HG02798 (cell line): ENCODE measurements at regions not wholly inside any gene's neighbourhood (a gene's known extent, or its start where the extent isn't known, plus 50 kb on each side); places are given as distances from the start of the nearest gene placed in this dataset.
A peak's percentile ranks its signal among the peaks of the same experiment; 100 is the strongest.
"Not testable (repeated sequence)": the region's sequence is repeated elsewhere in the genome, so short reads cannot be mapped to it uniquely, and the experiment has no call there.

ENCODE experiments used
- ATAC-seq: cut with Tn5 transposase; IDR thresholded peaks from one replicate; pipeline ENCODE4 v1.9.1; 2021; ENCODE audit warnings: mild to moderate bottlenecking; ENCODE audit not compliant: unreplicated experiment, poor library complexity

DNA sequence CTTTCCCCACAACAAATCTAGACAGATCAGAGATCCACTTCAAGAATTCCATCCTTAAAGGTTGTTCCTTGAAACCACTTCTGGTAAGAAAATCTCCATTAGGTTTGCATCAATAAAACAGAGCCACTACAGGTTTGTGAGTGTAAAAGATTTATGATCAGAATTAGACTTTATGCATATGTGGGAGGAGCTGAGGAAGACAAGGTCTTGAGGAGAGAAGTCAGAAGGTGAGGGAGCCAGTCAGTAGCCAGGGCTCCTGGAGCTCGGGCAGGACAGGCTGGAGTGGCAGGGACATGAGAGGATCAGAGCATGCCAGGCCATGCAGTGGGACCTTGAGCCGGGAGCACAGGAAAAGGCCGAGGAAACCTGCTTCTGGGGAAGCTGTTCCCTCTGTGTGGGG, 240.0 kb upstream of the PRSS1 start:
- ATAC-seq, result not testable (repeated sequence)

DNA sequence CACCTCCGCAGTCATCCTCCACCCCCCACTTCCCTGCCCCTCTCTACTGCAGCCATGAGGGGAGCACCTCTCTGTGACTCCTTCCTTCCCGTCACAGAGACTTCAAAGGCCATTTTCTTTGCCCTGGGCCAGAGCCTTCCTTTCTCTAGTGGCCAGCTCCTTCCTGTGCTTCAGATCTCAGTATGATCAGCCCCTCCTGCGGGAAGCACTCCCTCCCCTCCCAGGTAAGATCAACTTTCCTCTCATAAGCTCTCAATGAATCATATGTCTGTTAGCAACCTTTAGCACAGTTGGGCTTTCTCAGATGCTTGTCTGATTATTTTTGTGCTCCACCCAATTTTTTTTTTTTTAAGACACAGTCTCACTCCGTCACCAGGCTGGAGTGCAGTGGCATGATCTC, 241.0 kb upstream of the PRSS1 start:
- ATAC-seq, result no peak

DNA sequence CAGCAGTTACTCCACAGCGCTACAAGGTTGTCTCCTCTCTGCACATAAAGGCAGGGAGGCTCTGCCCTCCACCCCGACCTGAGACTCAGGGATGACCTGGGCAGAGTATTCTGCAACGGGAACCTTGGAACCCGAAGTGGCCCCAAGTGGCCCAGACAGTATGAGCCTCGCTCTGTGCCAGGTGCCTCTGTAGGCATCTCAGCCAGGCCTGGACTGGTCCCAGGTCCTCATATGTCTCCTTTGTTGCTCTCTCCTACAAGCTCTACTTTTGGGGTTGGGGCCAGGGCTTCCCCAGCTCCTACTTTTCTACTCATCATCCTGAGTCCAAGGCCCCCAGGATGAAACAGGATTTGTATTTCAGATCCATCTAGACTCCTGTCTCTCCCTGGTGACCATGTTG, 241.5 kb upstream of the PRSS1 start:
- no peak for ATAC-seq

DNA sequence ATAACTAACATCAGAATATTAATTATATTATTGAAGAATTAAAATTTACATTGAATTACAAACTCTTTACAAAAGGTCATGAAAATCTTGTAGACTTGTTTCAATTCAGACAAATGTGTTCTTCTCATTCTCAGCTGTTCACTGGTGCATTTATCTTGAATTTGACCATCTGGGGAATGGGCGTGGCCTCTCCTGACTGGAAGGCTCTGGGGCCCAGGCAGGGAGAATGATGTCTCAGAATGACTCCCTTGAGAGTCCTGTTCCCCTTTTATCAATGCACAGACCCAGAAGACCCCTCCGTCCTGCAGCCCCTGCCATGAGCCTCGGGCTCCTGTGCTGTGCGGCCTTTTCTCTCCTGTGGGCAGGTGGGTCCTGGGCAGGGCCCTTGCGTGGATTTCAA, 242.2 kb upstream of the PRSS1 start:
- ATAC-seq, result not testable (repeated sequence)

DNA sequence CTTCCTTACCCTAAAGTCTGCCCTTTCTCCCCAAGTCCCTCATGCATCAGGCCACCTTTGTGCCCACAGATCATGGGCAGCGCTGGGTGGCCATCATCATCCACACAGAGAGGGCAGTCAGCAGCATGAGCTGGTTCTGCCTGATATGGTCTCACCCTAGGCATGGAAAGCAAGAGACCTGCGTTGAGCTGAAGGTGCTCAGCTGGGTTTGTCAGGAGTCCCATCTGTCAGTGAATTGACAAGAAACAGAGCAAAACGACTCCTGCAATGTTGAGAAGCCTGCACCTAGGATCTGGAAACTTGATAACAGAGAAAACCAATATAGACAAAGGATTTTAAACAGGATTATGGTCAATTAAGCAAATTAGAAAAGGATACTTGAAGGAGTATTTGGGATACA, 242.7 kb upstream of the PRSS1 start:
- no peak for ATAC-seq

DNA sequence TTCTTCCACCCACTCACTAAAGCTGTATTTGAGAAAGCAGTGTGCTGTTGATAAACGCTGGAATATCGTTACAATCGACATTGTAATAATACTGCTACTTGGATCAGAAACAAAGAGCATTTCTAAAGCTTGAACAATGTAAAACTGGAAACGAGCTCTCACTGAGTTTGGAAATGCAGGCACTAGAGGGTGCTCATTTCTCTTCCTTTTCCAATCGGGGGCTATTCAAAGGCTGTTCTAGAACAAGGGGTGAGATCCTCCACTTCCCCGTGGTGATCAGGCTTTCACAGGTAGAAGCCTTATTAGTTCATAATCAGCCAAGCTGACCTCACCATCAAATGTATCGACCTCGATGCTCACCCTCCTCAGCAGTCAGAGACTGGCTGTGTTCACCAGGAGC, 245.3 kb upstream of the PRSS1 start:
- ATAC-seq, result not testable (repeated sequence)

DNA sequence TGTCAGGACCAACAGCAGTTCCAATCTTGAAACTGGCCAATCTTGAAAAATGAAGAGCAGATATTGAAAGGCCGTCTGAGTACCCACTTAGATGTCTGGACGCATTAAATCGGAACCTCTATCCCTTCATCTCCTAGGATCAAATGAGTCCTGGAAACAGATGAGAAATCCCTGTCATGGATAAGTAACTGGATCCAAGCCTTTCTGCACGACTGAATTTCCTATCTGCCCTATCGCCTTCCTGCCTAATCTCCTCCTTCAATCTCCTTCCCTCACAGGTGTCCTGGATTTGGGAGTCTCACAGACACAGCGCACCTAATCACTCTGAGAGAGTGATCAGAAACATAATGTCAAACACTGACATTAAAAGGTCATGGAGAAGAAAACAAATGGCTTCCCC, 245.2 kb upstream of the PRSS58 start:
- ATAC-seq, result no peak

DNA sequence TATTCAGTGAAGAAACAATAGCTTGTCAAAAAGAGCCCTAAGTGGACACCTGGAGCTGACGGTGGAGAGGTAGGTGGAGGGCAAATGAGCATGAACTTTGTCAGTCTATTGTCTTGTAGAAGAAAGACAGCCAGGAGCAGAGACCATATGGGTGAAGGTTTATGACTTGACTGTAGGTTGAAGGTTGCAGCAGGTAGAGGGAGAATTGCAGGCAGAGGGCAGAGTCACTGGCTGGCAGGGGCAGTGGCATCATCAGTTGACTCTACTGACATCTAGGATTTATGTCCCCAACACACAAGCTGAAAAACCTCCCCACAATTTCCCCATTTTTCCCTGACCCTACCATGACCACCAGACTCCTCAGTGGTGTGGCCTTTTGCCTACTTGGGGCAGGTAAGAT, 243.6 kb upstream of the PRSS58 start:
- no peak for ATAC-seq

DNA sequence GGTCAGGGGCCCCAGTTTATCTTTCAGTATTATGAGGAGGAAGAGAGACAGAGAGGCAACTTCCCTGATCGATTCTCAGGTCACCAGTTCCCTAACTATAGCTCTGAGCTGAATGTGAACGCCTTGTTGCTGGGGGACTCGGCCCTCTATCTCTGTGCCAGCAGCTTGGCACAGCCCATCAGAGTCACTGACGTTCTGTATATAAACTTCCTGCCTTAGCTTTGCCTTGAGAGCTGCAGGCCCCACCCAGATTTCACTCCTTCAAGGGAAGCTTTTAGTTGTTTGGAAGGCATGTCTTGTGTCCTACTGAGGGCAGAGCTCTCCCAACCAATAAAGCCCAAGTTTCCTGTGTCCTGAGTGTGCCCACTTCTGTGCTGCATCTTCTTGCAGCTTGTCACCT, 242.5 kb upstream of the PRSS58 start:
- no peak for ATAC-seq

DNA sequence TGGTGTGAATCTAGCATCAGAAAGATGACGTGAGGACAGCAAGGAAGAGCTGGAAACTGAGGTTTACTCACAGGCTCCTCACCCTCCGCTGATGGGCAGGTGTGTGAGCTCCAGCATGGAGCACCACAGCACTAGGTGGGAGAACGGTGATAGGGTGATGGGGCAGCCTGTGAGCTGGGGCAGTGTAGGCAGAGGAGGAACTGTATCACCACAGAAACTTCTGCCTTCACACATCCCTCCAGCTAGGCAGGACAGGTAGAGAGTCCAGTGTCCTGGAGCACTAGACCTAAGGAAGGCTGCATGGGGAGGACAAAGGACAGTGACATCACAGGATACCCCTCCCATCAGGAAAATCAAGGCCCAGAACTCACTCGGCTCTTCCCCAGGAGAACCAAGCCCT, 241.8 kb upstream of the PRSS58 start:
- no peak for ATAC-seq

DNA sequence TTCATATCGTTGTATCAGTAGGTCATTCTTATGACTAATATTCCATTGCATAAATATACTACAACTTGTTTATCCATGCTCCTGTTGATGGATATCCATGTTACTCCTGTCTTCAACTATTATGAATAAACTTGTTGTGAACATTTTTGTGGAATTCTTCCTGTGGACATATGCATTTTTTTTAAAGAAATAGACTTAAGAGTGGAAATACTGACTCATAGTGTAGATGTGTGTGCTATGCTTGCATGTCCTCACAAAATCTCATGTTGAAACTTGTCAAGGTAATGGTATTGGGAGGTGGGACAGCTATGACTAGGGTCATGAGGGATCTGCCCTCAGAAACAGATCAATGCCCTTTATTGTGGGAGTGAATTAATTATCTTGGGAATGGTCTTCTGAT, 240.5 kb upstream of the PRSS58 start:
- no peak for ATAC-seq

DNA sequence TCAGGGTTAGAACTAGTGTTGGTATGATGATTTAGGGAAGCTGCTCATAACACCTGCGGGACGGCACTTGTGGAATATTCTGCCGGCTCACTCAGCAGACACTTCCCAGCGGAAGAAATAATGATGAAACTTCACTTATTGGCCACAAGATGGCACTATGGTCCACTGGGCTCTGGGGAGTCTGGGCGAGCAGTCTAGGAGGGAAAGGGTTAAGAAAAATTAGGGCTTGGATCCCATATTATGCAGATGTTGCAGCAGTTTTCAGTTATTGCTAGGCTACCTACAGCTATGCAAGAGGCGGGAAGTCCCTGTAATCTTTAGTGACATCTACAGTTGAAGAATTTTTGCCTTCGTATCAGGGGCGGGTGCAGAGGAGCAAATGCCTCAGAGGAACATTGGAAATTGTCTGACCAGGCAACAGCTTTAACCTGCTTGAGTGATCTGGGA, 238.7 kb upstream of the PRSS58 start:
- ATAC-seq, result peak; percentile 79

DNA sequence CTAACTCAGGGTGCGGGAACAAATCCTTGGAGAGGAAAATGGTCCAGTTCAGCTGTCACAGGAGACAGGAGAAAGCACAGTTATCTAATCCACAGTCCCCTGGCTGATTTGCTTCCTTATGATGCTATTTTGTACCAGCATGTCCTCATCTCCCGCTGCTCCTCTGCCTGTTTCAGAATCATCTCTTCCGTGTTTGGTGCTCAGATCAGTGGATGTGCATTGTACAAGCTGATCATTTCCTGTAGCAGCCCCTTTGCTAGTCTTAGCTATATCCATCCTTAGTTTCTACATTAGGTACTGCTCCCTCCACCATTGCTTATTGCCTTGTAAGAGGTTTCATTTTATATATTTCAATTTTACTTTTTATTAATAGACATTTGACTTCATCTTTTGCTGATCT, 238.0 kb upstream of the PRSS58 start:
- not testable (repeated sequence) for ATAC-seq

DNA sequence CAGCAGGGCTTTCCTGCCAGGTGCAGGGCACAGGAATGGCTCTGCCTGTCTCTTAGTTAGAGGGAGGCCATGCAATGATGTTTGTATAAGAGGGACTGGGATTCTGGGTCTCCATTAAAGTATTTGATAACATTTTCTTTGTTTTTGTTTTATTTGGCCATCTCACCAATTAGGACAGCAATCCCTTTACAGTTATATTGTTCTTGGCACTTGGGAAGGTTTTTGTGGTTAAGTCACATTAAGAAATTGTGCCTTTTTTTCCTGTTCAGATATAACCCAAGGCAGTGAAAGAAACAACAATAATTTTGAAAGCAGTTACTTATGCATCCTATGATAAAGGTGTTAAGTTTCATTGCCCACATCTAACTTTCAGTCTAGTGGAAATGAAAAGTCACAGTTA, 237.4 kb upstream of the PRSS58 start:
- ATAC-seq, result not testable (repeated sequence)

DNA sequence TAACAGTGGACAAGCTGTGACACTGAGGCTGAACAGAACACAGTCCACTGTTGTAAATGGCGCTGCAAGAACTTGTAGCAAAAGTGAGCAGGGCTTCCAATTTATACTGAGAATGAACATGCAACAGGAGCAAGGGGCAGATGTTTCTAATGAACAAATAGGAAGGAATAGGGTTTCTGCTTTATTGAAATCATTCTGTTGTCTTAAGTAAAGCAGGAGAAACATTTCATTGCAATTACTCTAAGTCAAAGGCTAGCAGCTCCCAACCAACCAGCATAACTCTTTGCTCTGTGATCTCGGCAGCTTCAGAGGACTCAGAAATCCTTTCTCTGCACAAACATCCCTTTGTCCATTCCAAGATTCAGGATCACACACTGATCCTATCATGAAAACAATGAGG, 236.2 kb upstream of the PRSS58 start:
- ATAC-seq, result no peak

DNA sequence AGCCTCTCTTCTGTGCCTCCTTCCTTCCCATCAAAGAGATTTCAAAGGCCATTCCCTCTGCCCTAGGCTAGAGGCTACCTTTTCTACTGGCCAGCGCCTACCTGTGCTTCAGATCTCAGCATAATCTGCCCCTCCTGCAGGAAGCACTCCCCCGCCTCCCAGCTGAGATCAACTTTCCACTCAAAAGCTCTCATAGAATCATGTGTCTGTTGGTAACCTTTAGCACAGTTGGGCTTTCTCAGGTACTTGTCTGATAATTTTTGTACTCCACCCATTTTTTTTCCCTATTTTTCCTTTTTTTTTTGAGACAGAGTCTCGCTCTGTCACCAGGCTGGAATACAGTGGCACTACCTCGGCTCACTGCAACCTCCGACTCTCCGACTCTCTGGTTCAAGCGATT, 231.0 kb upstream of the PRSS58 start:
- ATAC-seq, result no peak

DNA sequence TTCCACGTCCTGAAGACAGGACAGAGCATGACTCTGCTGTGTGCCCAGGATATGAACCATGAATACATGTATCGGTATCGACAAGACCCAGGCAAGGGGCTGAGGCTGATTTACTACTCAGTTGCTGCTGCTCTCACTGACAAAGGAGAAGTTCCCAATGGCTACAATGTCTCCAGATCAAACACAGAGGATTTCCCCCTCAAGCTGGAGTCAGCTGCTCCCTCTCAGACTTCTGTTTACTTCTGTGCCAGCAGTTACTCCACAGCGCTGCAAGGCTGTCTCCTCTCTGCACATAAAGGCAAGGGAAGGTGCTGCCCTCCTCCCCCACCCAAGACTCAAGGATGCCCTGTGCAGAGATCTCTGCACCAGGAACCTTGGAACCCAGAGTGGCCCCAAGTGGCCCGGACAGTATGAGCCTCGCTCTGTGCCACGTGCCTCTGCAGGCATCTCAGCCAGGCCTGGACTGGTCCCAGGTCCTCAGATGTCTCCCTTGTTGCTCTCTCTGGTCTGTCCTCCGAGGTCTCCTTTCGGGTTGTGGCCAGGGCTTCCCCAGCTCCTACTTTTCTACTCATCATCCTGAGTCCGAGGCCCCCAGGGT, 230.3 kb upstream of the PRSS58 start:
- no peak for ATAC-seq

DNA sequence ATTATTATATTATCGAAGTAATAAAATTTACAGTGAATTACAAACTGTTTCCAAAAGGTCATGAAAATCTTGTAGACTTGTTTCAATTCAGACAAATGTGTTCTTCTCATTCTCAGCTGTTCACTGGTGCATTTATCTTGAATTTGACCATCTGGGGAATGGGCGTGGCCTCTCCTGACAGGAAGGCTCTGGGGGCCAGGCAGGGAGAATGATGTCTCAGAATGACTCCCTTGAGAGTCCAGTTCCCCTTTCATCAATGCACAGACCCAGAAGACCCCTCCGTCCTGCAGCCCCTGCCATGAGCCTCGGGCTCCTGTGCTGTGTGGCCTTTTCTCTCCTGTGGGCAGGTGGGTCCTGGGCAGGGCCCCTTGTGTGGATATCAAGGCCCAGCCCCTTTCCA, 229.7 kb upstream of the PRSS58 start:
- ATAC-seq, result not testable (repeated sequence)

DNA sequence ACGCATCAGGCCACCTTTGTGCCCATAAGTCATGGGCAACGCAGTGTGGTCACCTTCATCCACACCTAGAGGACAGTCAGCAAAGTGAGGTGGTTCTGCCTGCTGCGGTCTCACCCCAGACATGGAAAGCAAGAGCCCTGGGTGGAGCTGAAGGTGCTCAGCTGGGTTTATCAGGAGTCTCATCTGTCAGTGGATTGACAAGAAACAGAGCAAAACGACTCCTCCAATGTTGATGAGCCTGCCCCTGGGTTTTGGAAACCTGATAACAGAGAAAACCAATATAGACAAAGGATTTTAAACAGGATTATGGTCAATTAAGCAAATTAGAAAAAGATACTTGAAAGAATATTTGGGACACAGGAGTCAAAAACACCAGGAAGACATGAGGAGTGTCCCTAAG, 229.3 kb upstream of the PRSS58 start:
- no peak for ATAC-seq

DNA sequence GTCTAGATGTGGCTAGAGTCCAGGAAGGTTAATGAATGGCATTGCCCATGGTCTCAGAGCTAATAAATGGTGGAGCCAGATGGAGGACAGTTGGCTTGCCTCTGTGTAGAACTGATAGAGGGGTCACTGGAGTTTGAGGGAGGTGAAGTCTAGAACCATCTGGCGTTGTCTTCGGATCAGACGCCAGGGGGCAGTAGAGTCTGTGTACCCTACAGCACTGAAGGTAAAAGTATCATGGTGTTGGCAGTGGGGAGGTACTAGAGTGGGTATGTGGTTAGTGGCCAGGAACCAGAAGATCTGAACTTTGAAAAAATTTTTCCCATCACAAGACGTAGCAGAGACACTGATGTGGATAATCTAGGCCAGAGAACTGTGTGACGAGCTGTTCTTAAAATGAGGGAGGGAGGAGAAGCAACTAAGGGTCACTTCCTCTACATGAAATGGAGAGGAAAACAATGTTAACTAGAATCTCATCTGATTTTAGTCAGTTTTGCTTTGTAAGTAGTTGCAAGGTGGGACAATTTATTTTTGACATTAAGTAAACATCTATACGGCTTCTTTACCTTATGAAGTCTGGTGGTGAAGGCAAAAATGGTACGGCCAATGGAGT, 227.9 kb upstream of the PRSS58 start:
- peak; percentile 31 for ATAC-seq

DNA sequence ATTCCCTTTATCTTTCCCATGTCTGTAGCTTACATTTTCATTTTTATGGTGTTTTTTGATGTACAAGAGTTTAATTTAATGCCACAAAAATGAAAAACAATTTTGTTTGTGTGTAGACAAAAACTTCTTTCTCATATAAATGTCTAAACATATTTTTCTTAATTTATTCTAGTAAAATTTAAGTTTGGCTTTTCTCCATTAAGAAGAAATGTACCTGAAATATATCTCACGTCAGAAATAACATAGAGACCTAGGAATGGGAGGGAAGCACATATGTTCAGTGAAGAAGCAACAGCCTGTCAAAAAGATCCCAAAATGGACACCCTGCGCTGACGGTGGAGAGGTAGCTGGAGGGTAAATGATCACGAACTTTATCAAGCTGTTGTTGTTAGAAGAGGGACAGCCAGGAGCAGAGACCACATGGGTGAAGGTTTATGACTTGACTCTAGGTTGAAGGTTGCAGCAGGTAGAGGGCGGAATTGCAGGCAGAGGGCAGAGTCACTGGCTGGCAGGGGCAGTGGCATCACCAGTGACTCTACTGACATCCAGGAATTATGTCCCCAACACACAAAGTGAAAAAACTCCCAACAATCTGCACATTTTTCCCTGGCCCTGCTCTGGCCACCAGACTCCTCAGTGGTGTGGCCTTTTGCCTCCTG, 225.9 kb upstream of the PRSS58 start:
- no peak for ATAC-seq
